A673 (cell line): ENCODE measurements at regions not wholly inside any gene's neighbourhood (a gene's known extent, or its start where the extent isn't known, plus 50 kb on each side); places are given as distances from the start of the nearest gene placed in this dataset.

Source experiments
- EZH2 ChIP-seq: fragments of 200-600 bp; sonication (generic); IDR thresholded peaks from 2 replicates; pipeline ENCODE4 v1.6.1; 2017; ENCODE audit warnings: borderline replicate concordance, low read depth, mild to moderate bottlenecking, mixed read lengths, antibody characterized with exemption, low read length; ENCODE audit not compliant: poor library complexity, severe bottlenecking
- TF ChIP-seq, protein P1 (sequence below): fragments of 300-800, 200-600 bp; sonication (generic); conservative IDR thresholded peaks from 2 replicates; pipeline ENCODE4 v1.5.1; 2017; ENCODE audit warnings: low read depth, mild to moderate bottlenecking, antibody characterized with exemption, low read length, moderate library complexity, mixed read lengths

DNA sequence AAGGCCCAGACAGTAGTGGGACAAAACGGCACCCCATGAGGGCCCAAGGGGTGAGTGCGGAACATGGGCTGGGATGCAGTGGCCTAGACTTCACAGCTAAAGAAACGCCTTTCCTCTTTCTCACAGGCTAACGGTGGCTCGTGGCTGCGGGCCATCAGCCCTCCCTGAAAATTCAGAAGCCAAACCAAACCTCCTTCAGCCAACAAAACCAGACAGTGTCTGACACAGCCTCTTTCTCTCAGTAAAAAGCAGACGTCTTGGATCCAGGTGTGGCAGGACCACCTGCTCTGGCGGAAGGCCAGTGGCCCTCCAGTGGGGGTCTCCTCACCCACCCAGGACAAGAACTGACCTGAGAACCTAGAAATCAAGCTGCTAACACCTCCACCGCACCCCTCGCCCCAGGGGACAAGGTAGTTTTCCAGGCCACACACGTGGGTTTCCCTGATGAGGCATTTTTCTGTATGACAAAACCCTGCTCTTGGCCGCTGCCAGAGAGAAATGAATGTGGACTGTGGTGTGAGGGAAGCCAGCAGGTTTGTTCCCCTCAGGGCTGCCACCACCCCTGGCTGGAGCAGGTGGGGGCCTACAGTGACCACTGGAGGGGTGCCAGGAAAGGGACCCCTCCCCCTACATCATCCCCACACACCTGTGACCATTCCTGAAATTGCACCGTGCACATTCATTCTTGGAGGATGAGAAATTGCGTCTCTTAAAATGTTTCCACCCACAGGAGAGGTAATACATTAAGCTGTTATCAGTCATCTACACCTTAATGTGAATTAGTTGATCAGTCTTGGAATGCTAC, 76.8 kb upstream of the PIM1 start:
- TF ChIP-seq, protein P1, sequence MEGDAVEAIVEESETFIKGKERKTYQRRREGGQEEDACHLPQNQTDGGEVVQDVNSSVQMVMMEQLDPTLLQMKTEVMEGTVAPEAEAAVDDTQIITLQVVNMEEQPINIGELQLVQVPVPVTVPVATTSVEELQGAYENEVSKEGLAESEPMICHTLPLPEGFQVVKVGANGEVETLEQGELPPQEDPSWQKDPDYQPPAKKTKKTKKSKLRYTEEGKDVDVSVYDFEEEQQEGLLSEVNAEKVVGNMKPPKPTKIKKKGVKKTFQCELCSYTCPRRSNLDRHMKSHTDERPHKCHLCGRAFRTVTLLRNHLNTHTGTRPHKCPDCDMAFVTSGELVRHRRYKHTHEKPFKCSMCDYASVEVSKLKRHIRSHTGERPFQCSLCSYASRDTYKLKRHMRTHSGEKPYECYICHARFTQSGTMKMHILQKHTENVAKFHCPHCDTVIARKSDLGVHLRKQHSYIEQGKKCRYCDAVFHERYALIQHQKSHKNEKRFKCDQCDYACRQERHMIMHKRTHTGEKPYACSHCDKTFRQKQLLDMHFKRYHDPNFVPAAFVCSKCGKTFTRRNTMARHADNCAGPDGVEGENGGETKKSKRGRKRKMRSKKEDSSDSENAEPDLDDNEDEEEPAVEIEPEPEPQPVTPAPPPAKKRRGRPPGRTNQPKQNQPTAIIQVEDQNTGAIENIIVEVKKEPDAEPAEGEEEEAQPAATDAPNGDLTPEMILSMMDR, result no peak
- no peak for TF ChIP-seq EZH2
